Sciatic nerve (tissue), 2 donors: ENCODE measurements at regions not wholly inside any gene's neighbourhood (a gene's known extent, or its start where the extent isn't known, plus 50 kb on each side); places are given as distances from the start of the nearest gene placed in this dataset.
"Not testable (repeated sequence)": the region's sequence is repeated elsewhere in the genome, so short reads cannot be mapped to it uniquely, and the experiment has no call there.

Experiments used
- ATAC-seq: fragments of 200-7000 bp; cut with Tn5 transposase; one replicate; pipeline ENCODE4 v1.9.1; 2020; ENCODE audit warnings: mild to moderate bottlenecking, moderate library complexity
- DNase-seq: peaks from one replicate; pipeline ENCODE4 v3.0.0-alpha.2; 2020; ENCODE audit warnings: low spot score
- intact Hi-C: fragments of 100-400 bp; cut with DNase I; formaldehyde crosslinking; loops from one replicate; pipeline ENCODE4 v1.14.2; 2022
- donor health status: DM: no; HTN: no; CAD: no.
- donor health status: DM: no; HTN: no; CAD: no.

GRCh38 chr17:21595086-21595485, 97.2 kb upstream of the KCNJ18 start:
- no peak for DNase-seq
- ATAC-seq: no peak
- intact Hi-C loops: no loop called here

- DNase-seq (no peak), ATAC-seq (no peak)
- intact Hi-C loops: no loop called here
Measured at GRCh38 chr17:21602176-21602575, 90.1 kb upstream of the KCNJ18 start.

DNA sequence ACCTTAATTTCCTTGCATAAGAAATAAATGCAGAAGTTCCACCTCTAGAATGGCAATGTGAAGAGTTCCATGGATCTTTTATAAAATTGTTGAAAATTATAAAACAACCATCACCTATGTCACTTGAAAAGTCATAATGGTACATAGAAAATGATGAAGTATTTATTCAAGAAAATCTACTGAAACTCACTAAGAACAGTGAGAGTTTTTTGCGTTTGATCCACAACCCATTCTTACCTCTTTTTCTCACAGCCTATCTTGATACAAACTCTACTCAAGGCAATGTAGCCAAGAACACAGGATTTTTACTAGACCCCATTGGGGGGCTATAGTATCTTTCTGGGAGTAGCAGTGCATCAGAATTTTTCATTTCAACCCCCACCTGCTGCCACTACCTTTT, 89.0 kb upstream of the KCNJ18 start:
- intact Hi-C loops, DNase-seq, ATAC-seq: not testable (repeated sequence)

GRCh38 chr17:21611443-21611842, 80.9 kb upstream of the KCNJ18 start:
- DNase-seq, intact Hi-C loops, ATAC-seq: not testable (repeated sequence)

GRCh38 chr17:21612123-21613070, 79.9 kb upstream of the KCNJ18 start:
- ATAC-seq, DNase-seq, intact Hi-C loops: not testable (repeated sequence)

GRCh38 chr17:21613071-21613429, 79.3 kb upstream of the KCNJ18 start:
- intact Hi-C loops: no loop called here
- DNase-seq (no peak), ATAC-seq (no peak)

GRCh38 chr17:21626987-21627386, 65.3 kb upstream of the KCNJ18 start:
- ATAC-seq, DNase-seq, intact Hi-C loops: not testable (repeated sequence)
